ENCODE measurements at regions not wholly inside any gene's neighbourhood (a gene's known extent, or its start where the extent isn't known, plus 50 kb on each side); places are given as distances from the start of the nearest gene placed in this dataset.
"Not testable (repeated sequence)": the region's sequence is repeated elsewhere in the genome, so short reads cannot be mapped to it uniquely, and the experiment has no call there.

DNA sequence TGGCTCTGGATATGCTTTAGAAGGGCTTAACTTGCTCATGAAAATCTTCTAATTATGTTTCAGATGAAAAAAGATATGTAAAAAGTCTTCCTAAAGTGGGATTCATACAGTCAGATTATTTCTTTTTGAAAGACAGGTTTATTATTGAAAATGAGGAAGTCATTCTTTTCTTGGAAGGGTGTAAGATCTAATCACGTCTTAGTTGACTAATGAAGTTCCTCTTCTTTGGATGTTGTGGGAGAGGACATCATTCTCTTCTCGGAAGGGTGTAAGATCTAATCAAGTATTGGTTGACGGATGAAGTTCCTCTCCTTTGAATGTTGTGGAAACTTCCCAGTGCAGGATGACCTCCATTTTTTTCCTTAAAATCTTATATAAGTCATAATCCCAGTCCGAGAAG is 74.9 kb downstream of the ALG10 start:
- no peak for DNase-seq

DNA sequence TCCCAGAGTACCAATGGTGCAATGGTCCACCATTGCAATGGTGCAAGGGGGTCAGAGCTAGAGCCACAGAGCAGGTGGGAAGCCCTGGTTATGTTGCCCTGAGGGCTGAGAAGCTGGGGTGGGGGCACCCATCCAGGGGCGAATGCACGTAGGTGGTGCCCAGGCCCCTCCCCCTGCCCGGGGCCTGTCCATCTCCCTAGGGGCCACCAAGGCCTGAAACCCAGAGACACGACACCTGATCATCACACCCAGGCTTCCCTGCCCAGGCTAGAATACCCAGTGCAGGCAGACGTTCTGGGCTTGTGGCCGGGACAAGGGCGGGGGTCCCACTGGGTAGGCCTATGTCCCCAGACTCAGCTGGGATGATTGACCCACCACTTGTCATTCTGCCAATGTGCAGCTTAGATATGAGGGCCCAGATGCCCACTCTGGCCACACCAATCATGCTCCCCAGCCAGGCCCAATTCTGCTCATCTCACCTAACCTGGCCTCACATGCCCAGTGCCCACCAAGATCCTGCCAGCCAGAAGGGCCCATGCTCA is 83.2 kb downstream of the ALG10 start:
- DNase-seq: no peak

DNA sequence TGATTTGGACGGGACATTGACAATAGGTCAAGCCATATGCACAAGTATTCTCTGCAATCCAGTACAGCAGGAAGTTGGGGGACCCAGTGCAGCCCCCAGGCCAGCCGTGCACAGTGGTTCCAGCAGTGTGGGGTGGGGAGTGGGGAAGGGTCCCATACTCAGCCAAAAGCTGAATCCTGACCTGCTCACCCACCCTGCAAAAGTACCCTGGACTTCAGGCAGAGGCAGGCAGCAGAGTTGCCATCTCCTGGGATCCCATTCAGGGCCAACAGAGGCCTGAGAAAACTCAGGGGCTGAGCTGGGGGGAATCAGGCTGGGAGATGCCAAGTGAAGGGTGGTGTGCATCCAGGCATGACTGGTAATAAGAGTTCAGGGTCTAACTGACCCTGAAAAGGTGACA is 83.9 kb downstream of the ALG10 start:
- DNase-seq: no peak

DNA sequence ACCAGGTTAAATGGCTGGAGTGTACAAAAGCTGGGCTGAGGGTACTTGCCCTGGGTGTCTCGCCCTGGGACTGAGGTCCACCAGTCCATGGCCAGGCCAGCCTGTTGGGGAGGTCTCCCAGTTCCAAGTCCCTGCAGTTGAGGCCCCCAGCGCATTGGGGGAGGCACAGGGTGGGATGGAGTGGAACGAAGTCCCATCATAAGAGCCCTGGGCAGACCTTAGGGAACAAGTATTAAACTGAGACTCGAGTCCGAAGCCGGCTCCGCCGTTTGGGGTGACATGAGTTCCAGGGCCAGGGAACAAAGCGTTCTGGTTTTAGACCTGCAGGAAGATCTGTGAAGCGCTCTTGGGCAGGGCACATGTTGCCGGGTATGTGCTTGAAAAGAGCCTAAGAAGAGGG is 84.7 kb downstream of the ALG10 start:
- DNase-seq: no peak

DNA sequence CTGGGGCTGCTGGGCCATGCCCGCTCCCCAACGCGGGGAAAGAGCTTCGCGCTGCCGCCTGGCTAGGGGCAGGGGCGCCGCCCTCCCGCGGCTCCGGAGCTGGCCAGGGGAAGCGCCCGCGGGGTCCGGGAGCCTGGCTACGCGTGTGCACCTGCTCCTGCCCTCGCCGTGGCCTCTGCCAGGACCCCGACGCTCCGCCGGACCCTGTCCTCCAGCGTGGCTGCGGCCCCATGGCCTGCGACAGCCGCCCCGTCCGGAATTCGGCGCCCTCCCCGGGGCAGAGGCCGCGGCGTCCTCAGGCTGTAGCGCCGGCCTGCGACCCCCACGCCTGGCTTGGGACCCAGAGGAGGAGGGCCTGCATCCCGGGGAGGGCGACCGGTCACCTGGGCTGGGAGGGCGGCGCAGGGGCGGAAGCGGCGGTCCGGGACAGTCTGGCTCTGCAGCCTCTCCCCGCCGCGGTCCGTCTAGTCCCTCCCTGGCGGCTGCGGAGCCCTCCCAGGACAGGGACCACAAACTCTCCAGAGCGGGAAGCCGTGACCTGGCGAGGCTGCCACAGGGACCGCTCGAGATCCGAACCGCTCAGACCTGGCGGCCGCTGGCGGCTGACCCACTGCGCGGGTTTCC is 85.6 kb downstream of the ALG10 start:
- no peak for DNase-seq

DNA sequence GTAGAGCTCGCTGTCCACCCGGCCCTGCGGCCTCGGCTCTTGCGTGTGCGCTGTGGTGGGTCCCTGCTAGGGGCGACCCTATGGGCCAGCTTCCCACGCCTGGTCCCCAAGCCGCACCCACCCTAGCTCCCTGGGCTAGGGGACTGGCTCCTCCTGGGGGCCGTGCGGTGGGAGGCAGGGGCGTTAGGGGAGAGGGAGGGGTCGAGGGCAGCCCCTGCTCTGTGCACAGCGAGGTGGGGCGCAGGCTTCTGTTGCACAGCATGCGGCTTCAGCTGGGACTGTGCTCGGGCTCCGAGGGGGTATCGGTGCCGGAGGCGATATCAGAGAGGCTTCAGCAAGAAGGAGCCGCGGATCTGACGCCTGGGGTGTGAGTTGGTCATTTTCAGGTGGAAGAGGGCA is 86.1 kb downstream of the ALG10 start:
- no peak for DNase-seq

DNA sequence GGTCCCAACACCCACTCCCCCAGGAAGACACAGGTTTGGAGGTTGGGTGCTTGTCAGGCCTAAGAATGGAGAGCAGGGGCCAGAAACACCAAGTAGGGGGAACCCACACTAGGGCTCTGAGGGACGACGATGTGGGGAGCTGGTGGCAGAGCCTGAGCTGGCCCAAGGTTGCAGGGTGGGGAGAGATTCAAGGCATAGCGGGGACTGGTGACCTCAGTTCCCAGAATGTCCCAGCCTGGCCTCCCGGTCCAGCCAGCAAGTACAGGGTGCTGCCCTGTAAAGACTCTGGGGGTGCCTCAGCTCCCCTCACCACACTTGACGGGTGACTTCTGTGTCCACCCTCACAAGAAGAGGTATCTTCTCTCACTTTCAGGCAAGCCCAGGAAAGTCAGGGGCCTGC is 86.7 kb downstream of the ALG10 start:
- no peak for DNase-seq

DNA sequence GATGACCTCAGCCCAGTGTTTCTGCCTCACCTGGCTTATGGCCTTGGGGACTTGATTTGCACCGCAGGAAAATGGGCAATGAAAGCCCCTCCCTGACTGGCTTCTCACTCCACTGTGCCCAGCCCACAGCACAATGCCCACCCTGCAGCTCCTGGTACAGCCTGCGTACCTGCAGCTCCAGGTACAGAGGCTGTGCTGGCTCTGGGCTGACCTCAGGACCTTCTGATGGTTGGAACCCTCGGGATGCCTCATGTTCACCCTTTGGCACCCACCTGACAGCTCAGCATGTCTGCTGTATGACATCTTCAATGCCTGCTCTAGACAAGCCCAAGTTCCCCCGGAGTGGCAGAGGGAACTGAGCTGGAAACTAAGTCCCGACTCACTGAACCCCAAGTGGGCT is 87.1 kb downstream of the ALG10 start:
- DNase-seq: no peak

DNA sequence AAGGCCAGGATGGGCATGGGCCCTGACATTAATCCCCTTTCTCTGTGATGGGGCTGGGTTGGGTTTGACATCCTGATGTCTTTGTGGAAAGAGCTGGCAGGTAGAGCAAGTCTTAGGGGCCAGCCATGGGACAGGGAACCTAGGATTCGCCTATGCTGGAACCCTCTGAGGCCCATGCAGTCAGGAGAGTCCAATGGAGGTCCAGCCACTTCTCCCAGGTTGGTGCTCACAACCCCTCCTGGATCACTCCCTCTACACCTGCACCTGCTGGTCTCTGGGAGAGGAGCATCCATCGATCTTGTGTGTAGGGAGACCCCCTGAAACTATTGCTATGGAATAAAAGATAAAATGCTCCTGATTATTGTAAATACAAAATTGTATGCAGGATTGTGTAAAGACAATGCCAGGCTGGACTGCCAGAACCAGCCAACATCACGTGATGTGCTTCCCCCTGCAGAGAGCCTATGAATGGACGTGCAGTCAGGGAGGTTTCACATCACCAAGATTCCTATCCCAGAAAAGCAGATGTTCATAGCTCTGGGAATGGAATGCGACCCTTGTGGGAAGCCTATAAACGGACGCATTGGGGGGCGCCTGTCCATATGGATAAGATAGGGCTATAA is 87.7 kb downstream of the ALG10 start:
- DNase-seq: not testable (repeated sequence)

DNA sequence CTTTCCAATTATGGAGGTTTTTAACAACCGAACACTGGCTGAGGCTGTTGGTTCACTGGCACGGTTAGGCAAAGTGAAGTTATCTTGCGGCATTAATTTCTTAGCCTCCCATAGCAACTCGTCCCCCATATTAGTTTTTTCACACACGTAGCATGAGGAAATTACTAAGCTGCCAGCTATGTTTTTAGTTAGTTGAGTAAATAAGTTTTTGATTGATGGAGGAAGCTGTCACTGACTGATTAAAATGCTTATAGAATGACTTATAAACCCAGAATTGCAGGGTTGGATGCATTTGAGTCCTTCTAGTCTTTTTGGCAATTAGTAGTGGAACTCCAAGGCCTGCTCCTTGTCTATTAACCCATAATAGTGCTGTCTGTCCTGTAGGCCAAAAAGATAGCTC is 97.1 kb downstream of the ALG10 start:
- DNase-seq: no peak

DNA sequence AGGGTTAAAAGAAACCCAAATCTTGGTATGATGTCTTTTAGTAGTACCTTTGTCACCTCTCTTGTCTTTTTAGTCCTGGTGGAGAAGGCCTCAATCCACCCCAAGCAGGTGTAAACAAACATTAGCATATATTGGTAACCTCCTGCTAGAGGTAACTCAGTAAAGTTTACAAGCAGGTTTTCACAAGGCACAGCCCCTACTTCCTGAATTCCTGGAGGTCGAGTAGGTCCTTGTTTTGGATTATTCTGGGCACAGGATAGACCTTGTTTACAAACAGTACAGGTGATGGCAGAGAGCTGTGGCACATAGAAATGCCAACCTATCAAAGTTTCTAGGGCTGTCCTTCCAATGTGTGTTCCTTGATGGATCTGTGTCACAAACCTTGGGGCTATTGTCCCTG is 99.1 kb downstream of the ALG10 start:
- no peak for DNase-seq

DNA sequence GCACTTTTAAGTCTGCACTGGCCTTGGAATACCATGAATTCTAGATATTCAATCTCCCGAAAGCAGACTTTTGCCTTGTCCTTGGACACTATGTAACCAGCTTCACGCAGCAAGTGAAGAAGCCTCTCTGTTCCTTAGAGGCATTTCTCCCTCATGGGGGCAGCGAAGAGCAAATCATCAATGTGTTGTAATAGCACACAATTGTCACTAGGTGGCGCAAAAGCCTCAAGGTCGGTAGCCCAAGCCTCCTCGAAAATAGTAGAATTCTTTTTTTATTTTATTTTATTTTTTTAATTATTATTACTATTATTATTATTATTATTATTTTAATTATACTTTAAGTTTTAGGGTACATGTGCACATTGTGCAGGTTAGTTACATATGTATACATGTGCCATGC is 100.8 kb downstream of the ALG10 start:
- DNase-seq: peak; percentile 44 to 71

DNA sequence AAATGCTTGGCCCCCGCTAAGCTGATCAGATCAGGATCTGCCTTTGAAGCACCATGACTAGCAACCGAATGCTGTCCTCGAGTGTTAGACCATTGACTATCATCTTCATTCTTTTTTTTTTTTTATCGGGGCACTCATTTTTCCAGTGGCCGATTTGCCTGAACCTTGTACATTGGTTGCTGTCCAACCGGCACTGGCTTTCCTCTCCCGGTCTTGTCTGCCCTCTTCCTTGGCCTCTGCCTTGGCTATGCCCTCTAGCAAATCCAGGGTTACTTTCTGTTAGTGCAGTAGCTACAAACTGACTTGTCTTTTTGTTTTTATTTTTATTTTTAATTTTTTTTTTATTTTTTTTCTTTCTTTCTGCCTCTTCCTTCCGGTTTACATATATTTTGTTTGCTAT is 102.3 kb downstream of the ALG10 start:
- DNase-seq: no peak

DNA sequence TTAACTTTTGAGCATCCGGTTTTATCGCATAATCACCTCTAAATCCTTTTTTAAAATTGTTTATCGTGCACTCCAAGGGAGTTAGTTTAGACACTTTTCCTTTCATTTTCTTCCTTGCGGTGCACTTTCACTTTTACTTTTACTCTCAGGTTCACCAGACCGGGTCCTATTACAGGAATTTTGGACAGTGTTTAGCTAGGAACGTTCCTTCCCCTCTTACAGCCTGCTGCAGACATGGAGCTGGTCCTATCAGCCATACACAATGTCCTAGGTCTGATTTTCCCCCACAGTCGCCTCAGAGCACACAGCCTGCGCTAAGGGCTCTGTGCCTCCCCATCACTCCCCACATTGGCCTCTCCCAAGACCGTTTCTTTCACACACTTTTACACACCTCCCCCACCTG is 103.9 kb downstream of the ALG10 start:
- peak in 1 of 2 donors; percentile 41 for DNase-seq

DNA sequence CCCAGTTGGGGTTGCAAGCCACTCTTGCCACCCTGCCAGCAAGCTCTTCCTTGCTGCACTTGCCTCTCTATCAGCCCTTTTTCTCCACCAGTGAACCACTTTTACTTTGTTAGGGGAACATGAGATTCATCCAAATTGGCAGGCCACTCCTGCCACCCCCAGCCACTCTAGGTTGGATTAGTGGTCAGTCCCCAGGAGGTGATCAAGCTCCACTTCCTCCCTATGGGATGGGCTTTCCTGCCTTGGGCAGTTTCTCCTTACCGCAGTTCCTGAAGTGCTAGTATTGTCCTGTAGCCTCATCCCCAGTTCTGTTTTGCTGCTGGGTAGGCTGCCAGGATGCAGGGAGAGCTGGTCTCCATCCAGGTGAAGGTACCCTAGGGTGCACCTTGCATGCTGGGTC is 104.5 kb downstream of the ALG10 start:
- DNase-seq: no peak

DNA sequence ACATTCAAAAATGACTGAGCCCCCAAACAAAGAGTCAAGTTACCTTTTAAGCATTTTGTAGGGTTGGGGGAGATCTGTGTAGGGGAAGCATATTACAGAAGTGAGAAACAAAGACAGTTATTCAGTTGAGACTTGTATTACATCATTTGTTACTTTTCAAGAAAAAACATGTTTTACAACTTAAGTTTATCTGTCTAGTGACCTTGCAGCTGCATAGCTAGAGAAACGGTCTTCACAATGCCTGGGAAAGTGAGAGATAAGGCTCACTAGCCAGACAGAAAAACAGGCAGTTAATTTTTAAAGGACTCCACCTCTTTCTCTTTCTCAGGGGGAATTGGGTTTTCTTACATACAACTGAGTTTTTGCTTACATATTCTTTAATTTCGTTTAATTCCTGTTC is 105.1 kb downstream of the ALG10 start:
- not testable (repeated sequence) for DNase-seq

DNA sequence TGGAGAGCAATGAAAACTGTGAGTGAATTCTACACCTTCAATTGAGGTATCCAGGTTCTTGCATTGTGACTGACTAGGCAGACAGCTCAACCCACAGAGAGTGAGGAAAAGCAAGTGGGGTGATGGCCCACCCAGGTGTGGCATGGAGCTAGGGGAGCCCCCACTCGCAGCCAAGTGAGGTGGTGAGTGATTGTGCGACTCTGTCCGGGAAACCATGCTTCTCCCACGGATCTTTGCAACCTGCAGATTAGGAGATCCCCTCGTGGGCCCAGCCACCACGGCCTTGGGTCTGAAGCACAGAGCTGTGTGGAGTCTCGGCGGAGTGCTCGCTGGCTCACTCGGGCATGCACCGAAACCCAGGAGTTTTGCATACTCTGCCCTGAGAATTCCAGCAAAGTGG is 120.1 kb downstream of the ALG10 start:
- no peak for DNase-seq

DNA sequence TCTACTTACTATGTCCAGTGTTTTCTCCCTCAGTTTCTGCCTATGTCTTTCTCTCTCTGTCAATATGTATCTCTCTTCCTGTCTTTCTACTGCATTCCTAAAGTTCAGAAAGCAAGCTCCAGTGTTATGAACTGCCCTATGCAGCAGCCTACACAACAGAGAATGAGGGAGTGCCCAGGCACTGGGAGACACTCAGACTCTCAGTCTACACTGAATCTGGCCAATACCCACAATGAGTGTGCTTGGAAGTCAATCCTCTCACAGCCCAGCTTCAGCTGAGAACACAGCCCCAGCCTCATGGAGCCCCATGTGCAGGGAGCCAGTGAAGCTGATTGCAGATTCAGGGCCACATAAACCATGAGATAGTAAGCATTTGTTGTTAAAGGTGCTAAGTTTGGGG is 128.7 kb downstream of the ALG10 start:
- DNase-seq: no peak

DNA sequence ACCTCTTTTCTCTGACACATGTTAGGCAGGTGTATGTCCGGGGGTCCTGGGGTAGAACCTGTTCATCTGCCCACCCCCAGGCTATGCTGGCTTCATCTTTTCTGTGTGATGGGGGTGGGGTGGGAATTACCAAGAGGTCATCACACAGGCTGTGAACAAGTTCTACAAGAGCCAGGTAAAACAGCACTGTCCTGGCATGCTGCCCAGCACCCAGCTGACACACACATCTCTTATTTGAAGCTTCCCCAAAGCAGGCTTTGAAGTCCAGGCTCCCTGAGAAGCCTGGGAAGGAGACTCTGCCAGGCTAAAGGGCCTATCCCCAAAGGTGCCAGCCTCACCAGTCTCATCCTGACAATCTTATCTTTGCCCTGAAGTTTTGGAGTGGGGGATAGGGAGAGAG is 141.1 kb downstream of the ALG10 start:
- DNase-seq: no peak

DNA sequence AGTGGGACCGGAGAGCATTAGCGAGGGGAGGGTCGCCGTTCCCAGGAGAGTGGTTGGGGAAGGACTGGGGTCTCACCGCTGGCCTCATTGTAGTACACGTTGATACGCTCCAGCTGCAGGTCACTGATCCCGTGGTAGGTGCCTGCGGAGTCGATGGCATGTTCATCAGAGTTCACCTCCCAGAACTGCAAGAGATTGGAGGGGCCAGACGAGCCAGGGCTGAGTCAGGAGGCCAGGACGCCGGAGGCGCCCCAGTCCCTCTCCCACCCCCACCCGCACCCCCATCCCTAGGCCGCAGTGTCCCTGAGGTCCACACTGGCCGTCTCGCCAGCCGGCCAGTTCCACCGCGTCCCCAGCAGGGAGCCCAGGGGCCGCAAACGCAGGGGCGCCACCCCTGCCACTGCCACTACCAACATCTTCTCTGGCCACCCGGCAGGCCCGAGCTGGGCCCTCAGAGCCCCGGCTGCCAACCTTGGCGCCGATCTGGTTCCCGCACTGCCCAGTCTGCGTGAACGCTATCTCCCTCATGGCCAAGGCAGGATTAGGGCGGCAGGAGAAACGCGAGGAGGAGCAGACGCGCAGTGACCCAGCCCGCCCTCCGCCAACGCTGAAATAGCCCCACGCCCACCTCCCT is 144.2 kb downstream of the ALG10 start:
- no peak for DNase-seq

DNA sequence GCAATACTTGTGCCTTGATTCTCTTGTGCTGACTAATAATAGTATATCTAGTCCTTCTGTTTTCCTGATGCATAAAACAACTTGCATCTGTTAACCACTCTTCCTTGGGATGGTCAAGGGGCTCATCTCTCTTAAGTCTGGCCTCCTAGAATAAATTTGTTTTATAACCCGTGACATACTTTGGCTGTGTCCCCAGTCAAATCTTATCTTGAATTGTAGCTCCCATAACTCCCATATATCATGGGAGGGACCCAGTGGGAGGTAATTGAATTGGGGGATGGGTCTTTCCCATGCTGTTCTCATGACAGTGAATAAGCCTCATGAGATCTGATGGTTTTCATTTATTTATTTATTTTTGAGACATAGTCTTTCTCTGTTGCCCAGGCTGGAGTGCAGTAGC is 146.2 kb downstream of the ALG10 start:
- DNase-seq: not testable (repeated sequence)

DNA sequence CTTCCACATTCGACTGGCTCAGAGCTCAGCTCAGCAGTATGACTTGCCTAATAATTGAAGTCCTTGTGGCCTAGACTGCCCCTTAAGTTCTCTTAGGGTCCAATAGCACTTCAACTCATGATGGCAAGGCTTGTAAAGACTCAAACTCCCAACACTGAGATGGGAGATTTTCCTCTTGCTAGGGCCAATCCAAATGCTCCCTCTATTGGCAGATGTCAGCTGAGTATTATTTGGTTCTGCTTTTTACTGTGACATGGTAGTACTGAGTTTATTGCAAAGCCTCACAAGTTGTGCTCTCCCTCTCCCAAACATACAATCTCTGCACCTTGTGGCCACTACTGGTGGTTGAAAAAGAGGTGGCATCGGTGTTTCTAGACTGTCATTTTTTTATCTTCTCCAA is 164.2 kb downstream of the ALG10 start:
- DNase-seq: no peak

DNA sequence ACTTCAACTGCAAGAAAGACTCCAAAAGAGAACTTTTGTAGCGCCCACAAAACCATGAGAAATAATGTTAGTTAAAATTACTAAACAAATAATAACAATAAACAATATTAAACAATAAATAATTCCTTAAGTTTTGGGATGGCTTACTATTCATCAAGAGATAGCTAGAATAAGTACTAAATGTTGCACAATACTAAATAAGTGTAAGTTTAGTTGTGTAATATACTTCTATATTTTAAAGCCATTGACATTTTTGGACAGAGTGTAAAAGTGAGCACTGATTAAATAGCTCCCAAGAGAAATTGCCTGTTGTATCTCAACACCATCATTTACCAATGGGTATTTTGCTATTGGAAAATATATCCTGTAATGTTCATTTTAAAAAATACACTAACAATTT is 166.7 kb downstream of the ALG10 start:
- no peak for DNase-seq

DNA sequence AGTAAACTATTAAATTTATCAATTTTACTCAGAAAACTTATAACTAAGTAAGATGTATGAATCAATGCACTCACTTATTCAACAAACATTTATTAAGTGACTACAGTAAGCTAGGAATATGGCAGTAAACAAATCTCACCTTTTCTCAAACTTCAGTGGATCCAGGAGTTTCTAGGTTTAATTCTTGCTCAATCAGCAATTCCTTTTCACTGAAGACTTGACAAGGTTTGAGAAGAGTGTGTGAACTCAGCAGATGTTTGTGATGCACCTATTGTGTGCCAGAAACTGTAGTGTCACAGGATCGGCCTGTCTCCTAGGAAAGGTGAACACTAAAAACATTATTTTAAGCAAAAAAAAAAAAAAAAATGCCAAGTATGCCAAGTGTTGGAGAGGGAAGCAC is 167.8 kb downstream of the ALG10 start:
- no peak for DNase-seq

DNA sequence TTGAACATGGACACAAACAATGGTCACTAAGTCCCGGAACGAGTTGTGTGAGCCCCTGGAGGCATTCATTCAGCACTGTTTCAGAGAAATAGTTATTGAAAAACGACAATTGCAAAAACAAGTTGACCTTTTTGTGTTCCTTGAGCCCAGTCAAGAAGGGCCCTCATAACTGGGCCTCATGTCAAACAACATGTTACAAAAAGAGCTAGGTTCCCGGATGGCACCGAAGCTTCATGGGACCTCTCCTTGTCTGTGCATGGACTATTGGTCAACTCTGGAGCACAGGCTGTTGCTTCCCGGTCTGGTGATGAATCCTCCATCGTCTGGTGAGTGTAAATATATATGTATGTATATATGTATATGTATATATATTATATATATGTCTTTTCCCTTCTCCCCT is 176.6 kb downstream of the ALG10 start:
- no peak for DNase-seq

Measured in CD4-positive, alpha-beta T cell treated with Interferon alpha-2 for 1 hour (primary cell).